A204.1 (cell line): ENCODE measurements at regions not wholly inside any gene's neighbourhood (a gene's known extent, or its start where the extent isn't known, plus 50 kb on each side); places are given as distances from the start of the nearest gene placed in this dataset.
"Not testable (repeated sequence)": the region's sequence is repeated elsewhere in the genome, so short reads cannot be mapped to it uniquely, and the experiment has no call there.

ENCODE experiments used
- FAIRE-seq: peaks from 2 replicates; lab custom pipeline; 2012; peaks lifted over from hg19 to GRCh38; lab: Jason Lieb, UNC

GRCh38 chr3:18538463-18539230 is 113.5 kb upstream of the SATB1 start:
- FAIRE-seq = no peak

DNA sequence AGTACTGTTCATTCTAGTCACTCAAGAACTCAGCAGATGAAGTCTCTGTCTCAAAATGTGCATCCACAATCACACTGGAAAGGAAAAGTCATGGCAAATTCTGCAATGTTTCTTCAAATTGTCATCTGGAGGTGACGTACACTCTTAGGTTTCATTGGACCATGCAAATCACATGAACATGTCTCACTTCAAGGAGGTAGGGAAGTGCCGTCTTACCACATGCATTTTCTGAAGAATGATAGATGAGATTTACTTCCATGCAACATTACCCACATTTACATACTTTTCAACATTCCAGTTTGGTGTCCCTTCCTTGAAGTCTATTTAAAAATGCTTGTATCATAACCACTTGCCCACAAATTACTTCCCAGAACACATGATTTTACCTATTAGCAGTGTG is 107.9 kb upstream of the SATB1 start:
- FAIRE-seq = no peak

- FAIRE-seq = no peak
These were observed 106.5 kb upstream of the SATB1 start for GRCh38 chr3:18531662-18532061.

DNA sequence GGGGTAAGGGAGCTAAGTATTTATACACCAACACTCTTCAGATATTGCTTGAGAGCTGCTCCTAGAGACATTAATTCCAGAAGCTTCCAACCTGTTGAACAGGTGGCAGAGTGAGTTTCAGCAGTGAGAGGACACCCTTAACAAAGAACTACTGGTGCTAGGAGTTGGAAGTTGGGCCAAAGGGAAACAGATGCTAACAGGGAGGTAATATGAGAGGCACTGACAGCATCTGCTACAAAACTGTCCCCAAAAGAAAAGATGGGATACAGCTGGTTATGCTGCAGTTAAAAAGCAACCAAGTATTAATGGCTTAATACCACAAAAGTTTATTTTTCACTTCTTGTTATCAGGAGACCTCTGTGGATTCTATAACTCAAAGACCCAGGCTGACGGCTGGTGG is 104.5 kb upstream of the SATB1 start:
- no peak for FAIRE-seq

- no peak for FAIRE-seq
These were observed 102.6 kb upstream of the SATB1 start for GRCh38 chr3:18527691-18528090.

GRCh38 chr3:18526667-18527066 is 101.5 kb upstream of the SATB1 start:
- FAIRE-seq = no peak

- FAIRE-seq = not testable (repeated sequence)
These were observed 91.0 kb upstream of the SATB1 start for GRCh38 chr3:18516170-18516569.

- no peak for FAIRE-seq
These were observed 88.0 kb upstream of the SATB1 start for GRCh38 chr3:18513091-18513490.

- no peak for FAIRE-seq
These were observed 86.9 kb upstream of the SATB1 start for GRCh38 chr3:18512007-18512406.

- no peak for FAIRE-seq
These were observed 85.8 kb upstream of the SATB1 start for GRCh38 chr3:18510947-18511346.

GRCh38 chr3:18507333-18507732 is 82.2 kb upstream of the SATB1 start:
- no peak for FAIRE-seq

DNA sequence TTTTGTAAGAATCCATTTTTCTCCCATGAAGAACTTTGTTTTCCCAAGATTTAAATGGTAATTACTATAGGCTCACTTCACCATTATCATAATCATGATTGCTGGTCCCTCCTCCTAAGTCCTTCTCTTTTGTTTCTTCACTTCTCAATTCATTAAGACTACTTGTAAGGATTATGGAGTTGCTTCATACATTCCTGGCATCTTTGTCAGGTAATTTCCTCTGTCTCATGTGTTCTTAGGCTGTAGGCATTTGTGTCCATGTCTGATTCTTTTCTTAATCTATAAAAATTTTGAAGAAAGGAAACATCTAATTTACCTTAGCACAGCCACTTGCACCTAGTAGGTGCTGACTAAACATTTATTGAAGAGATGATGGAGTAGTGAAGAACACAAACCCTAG is 79.9 kb upstream of the SATB1 start:
- no peak for FAIRE-seq

GRCh38 chr3:18501679-18502343 is 76.7 kb upstream of the SATB1 start:
- no peak for FAIRE-seq

DNA sequence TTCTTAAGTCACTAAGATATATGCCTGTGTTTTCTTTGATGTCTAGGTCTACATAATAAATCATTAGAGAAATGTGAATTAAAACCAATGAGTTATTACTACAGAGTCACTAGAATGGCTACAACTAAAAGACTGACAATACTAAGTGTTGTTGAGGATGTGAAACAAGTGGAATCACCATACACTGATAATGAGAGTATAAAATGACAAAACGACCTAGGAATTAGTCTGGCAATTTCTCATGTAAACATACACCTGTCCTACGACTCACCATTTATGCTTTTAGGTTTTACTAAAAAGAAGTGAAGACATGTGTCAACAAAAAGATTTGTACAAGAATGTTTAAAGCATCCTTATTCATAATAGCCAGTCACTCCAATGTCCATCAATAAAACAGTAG is 75.2 kb upstream of the SATB1 start:
- FAIRE-seq = no peak

DNA sequence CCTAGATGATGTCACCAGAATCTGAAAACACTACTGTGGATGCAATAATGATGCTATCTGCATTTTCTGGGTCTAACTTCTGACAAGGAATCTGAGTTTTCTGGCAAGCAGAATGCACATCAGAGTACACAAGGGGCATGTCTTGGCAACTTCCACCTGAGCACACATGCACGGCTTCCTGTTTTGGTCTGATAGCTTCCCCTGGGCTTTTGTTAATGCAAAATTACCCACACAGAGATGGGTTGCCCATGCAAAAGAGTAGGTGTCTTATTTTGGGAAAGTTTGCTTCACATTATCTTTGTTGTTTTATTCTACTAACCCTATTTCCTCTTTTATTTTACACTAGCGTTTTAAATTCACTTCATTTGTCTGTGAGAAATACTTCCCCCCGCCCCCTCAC is 74.2 kb upstream of the SATB1 start:
- no peak for FAIRE-seq

GRCh38 chr3:18494251-18494650 is 69.1 kb upstream of the SATB1 start:
- no peak for FAIRE-seq

DNA sequence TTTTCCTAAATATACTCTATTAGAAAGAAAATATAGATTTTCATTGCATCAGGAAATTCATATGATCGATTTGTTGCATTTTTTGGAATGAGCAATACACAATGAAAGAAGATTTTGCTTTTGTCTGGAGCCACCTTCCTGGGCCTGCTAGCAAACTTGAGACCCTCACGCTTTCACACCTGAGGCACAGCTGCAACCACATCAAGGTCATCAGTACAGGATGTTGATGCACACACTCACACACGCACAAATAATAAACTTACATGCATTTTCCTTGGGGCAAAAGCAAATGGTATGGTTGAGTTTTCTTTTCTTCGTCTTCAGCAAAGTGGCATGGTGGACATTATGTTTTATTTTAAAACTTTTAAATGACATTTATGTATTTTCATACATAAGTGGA is 64.8 kb upstream of the SATB1 start:
- FAIRE-seq = no peak

DNA sequence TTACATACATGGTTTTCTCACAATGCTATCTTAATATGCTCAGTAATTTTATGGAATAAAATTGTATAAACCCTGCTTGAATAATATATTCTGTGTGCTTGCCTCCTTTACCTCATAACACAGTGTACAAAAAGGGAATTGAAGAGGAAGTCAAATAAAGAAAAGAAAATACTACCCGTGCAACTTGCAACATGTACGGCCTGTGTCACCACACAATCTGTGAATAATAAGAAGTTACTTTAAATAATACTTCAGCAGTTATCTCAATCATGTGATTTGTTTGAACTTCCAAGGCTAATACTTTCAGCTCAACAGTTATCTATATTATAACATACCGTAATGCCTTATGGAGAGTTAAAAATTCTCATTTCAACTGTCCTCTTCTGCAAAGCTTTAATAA is 58.1 kb upstream of the SATB1 start:
- FAIRE-seq = no peak

DNA sequence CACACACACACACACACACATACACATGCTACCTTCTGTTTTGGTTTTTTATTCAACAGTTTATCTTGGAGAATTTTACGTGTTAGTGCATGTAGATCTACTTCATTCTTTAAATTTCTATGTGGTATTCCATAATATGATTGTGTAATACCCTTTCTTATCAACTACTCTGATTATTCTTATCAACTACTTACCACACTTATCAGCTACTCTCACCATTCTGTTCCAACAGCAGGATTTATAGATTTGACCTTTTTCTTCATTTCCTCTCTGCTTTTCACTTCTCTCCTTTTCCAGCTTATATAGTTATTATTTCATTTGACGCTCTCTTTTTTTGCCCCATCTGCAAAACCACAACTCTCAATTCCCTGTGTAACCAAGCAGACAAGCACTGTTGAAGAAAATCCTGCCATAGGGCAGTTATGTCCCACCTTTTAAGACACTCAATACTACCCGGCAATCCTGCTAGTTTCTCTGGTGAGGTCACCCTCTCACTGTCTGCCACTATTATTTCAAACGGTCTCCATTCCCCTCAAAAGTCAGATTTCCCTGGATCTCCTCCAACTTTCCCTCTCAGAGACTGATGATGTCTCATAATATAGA is 56.9 kb upstream of the SATB1 start:
- no peak for FAIRE-seq

GRCh38 chr3:18477620-18478019 is 52.5 kb upstream of the SATB1 start:
- FAIRE-seq = no peak
